GM18909 (cell line): ENCODE measurements at regions not wholly inside any gene's neighbourhood (a gene's known extent, or its start where the extent isn't known, plus 50 kb on each side); places are given as distances from the start of the nearest gene placed in this dataset.

ENCODE experiments used
- ATAC-seq: cut with Tn5 transposase; IDR thresholded peaks from one replicate; pipeline ENCODE4 v1.9.1; 2021; ENCODE audit warnings: mild to moderate bottlenecking; ENCODE audit not compliant: unreplicated experiment, poor library complexity

DNA sequence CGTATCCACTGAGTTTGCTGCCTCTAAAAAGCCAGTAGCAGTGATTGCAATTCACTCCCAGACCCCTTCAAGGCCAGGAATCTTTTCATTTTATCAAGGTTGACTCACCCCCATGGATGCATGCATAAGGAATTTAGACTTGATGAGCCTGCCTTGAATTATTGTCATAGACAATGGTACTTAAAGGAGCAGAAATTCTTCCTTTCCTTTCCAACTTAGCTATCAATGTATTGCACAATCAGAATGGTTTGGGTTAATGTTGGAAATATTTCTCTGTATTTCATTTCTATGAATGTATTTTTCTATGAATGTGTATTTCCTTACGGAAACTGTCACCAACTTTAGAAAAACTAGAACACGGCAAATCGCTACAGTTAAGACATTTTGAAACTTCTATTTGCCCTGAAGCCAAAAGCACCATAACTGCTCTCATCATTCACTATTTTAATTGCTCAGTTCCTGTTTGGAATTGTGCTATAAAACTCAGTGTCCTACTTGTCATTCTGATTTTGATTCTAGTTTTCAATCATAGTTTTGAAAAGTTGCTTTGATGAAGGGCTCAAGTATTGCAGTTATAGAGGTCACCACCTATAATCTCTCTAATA is 355.7 kb upstream of the AKR1E2 start:
- no peak for ATAC-seq

GRCh38 chr10:4467481-4467880 is 358.5 kb upstream of the AKR1E2 start:
- no peak for ATAC-seq

DNA sequence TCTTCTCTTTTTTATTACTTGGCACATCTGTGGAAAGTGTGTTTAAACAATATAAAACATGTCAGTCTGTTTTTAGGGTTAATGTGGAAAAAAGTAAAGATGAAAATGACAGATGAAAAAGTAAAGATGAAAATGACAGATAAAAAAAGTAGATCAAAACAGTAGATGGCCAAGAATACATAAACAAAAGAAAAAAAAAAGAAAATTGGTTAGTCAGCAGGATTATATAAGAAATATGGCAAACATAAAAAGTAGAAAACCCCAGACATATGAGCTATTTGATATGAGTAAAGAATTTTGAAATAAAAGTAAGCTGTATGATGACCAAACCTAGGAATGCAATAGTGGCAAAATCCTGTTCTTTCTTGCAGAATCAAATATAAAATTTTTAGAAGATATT is 365.7 kb upstream of the AKR1E2 start:
- no peak for ATAC-seq

- ATAC-seq: no peak
These were observed 366.5 kb upstream of the AKR1E2 start for GRCh38 chr10:4459531-4459930.

DNA sequence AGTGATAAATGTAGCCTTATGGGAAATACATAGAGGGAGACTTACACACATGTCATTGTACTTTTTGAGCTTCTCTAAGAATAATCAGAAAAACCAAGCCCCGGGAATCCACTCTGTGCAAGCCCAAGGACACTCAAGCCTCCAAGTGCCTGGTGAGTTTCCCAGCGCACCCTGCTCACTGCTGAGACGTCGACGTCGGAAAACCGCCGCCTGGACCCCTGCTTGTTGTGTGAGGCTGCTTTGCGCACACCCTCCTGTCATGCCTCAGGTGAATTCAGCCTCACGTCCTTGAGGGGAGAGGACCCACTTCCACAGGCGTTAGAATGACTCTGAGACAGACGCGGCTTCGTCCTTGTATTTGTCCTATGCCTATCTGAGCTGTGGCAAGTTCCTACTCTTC is 368.4 kb upstream of the AKR1E2 start:
- no peak for ATAC-seq

GRCh38 chr10:4456776-4457175 is 369.2 kb upstream of the AKR1E2 start:
- ATAC-seq: no peak

DNA sequence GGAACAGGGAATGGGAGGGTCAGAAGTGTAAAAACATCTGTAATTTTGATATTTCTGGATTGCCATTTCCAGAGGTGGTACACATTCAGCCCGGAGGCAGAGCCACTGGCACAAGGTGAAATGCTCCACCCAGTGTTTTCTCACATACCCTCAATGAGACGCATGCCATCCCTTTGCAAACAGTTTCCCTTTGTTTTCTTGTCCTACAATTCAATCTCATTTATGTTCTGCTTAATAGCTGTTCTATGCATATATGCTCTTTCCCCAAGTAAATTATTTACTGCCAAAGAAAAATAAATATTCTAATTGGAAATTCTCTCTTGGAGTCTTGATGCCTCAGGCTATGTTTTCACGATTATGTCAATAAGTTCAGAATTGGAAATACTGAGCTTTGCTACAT is 369.7 kb upstream of the AKR1E2 start:
- no peak for ATAC-seq

DNA sequence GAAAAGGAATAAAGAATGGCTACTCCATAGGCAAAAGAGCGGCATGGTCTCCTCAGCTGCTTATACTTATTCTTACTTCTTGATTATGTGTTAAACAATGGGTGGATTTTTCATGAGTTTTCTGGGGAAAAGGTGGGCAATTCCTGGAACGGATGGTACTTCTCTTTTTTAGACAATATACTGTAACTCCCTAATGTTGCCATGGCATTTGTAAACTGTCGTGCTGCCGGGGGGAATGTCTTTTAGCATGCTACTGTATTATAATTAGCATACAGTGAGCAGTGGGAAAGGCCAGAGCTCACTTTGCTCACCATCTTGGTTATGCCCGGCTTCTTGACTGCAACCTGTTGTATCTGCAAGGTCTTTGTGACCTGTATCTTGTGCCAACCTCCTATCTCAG is 372.1 kb upstream of the AKR1E2 start:
- no peak for ATAC-seq

- ATAC-seq: no peak
These were observed 372.7 kb upstream of the AKR1E2 start for GRCh38 chr10:4453276-4453675.

DNA sequence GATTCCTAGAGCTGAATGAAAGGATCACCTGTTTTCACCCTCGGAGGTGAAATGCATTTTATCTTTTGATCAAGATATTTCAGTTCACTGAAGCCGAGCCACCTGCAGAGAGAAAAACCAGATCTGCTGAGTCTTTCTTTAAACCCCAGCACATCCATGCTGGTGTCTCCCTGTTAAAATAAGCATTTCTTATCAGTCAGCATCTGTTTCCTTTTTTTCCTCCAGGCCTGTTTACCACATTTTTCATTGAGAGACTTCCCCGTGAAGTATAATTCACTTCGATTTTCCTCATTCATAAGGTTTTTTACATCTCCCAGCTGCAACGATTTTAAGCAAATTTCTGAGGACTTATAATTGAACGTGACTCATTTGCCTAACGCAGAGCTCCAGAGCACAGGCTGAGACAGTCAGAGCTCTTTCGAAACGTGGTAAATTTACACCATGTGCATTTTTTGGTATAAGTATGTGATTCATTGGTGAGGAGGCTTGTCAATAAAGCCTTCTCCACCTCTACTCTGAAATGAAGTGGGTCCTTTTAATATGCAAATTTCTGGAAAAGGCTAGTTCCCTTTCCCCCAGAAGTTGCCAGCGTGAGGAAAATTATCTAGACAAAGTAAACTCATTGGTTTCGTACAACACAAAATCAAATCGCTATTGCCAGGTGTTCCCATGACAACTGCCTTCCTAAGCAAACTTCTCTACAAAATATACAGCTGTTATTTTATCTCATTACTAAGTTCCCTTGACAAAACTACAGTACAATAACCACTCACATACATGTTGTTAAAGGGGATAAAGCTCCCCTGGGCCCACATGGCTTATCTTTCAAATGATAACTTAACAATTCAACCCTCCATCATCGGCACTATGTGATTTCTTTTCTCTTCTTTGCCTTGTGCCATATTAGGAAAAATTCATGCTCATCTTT is 374.8 kb upstream of the AKR1E2 start:
- no peak for ATAC-seq

DNA sequence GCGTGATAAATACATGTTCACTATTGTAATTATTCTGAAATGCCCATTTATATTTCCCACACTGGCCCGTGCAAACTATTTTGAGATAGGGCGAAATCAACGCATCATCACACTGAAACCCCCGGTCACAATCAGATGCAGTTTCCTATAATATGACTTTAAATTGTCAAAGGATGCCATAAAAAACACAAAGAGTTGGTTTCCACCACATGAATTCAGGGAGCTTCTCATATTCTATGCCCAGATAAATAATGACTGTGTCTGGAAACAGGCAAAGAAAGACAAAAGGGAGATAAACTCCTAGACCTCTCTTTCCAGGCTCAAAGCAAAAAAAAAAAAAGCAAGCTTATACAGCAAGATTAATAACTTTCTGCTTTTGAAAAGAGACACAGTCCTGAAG is 375.8 kb upstream of the AKR1E2 start:
- no peak for ATAC-seq

- no peak for ATAC-seq
These were observed 378.0 kb upstream of the AKR1E2 start for GRCh38 chr10:4448030-4448429.

DNA sequence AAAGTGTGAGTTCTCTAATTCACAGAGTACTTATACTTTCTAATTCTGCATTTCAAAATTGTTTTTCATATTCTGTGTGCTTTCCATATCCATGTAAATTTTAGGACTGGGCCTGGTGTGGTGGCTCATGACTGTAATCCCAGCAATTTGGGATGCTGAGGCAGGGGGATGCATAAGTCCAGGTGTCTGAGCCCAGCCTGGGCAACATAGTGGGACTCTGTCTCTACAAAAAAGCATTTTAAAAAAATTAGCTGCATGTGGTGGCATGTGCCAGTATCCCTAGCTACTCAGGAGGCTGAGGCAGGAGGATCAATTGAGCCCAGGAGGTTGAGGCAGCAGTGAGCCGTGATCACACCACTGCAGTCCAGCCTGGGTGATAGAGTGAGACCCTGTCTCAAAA is 382.6 kb upstream of the AKR1E2 start:
- ATAC-seq: no peak

GRCh38 chr10:4442296-4442695 is 383.7 kb upstream of the AKR1E2 start:
- ATAC-seq: no peak

DNA sequence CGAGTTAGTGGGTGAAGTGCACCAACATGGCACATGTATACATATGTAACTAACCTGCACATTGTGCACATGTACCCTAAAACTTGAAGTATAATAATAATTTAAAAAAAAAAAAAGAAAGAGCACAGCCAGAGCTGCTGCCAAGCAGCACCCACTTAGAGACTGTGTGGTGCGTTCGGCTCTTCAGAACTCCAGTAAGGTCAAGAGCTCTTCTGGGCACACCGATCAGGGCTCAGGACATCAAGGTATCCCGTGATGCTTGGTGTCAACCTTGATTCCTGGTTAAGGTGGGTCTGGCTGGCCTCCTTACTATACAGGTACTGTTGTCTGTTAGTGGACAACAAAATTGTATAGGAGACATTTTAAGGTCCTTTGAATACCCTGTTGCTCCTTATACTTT is 385.7 kb upstream of the AKR1E2 start:
- no peak for ATAC-seq

DNA sequence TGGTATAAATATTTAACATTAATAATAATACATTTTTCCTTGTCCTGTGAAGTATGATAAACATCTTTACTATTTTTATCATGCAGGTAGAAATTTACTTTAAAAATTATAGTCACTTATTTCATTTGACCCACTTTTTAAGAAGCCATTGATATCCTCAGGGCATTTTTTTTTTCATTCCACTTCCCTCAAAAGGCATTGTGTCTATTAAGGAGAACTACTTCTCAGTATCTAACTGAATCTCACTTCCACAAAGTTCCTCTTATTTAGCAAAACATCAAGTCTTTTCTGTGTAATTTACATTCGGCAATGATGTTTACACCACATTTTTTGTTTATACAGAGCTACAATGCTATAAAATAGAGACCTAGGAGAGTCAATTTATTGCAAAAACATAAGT is 388.2 kb upstream of the AKR1E2 start:
- no peak for ATAC-seq

DNA sequence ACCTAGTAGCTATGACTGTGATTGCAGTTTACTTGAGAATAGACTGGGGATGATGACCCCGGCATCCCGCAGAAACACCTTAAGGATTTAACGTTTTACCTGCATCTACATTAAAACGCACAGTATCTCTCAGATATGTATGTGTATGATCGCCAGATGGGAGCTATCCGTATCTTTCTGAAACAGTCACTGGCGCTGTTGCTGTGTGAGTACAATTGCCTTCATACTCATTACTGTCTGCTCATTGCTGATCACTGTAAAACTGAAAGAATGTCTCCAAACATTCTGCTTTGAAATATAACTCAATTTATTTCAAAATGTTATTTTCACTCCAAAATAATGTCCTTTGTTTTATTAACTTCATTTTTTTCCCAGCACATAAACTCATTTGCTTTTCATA is 388.9 kb upstream of the AKR1E2 start:
- ATAC-seq: no peak

DNA sequence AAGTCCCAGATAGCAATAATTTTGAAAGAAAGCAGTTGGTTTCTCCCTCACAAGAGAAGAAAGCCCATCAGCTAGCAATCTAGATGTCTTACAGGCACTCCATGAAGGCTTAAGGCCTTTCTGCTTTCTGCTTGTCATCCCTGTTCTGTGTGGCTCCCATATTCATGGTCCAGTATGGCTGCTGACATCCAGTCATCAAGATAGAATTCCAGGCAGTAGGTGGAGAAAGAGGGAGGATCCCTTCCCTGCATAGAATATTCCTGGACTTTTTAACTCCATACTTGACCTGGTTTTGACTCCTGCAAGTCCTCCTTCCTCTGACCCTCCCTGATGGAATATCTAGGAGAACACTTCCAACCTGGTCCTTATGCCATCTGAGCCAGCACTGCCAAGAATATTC is 389.9 kb upstream of the AKR1E2 start:
- ATAC-seq: no peak

- no peak for ATAC-seq
These were observed 391.4 kb upstream of the AKR1E2 start for GRCh38 chr10:4434516-4435071.

GRCh38 chr10:4434105-4434504 is 391.9 kb upstream of the AKR1E2 start:
- no peak for ATAC-seq

DNA sequence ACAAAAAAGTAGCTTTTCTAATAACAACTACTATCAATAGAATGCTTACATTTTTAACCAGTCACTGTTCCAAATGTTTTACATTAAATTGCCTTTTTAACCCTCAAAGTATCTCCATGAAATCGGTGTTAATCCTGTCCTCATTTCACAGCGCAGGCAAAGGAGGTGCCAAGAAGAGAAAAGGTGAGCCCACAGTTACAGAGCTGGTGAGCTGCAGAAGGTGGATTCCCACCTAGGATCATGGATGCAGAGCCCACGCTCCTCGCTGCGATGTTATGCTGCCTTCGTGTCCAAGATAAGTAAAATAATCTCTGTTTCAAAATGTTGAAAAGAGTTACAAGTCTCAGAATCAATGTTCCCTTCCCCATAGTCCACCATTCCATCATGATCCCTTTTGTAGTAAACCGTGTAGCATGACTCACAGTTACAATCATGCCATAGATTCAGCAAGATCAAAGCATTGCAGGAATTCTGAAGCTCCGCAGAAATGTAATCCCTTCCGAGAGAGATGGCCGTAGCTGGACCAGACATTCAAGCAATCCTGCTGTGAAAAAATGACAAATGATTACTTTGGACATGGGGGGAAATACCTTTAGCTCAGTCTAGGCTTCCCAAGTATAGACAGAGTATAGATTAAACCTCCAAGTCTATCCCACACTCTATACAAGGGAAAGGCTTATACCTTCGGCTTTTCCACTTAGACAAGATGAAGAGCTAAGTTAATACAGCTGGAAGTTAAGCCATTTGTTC is 394.7 kb upstream of the AKR1E2 start:
- no peak for ATAC-seq
